Activated CD4-positive, alpha-beta T cell treated with anti-CD3 and anti-CD28 coated beads for 48 hours (primary cell): ENCODE measurements at regions not wholly inside any gene's neighbourhood (a gene's known extent, or its start where the extent isn't known, plus 50 kb on each side); places are given as distances from the start of the nearest gene placed in this dataset.
"Not testable (repeated sequence)": the region's sequence is repeated elsewhere in the genome, so short reads cannot be mapped to it uniquely, and the experiment has no call there.

ENCODE experiments used
- DNase-seq: peaks from one replicate; pipeline ENCODE4 v3.0.0-alpha.2; 2020

- DNase-seq = no peak
These were observed 407.3 kb upstream of the CBLB start for GRCh38 chr3:106276151-106276550.

- DNase-seq = no peak
These were observed 408.2 kb upstream of the CBLB start for GRCh38 chr3:106276755-106277612.

GRCh38 chr3:106277731-106278130, 408.9 kb upstream of the CBLB start:
- DNase-seq = no peak

GRCh38 chr3:106281221-106281620, 412.4 kb upstream of the CBLB start:
- DNase-seq = no peak

- DNase-seq = no peak
These were observed 414.1 kb upstream of the CBLB start for GRCh38 chr3:106282943-106283342.

GRCh38 chr3:106288781-106289180, 420.0 kb upstream of the CBLB start:
- no peak for DNase-seq

- no peak for DNase-seq
These were observed 421.6 kb upstream of the CBLB start for GRCh38 chr3:106290304-106290997.

DNA sequence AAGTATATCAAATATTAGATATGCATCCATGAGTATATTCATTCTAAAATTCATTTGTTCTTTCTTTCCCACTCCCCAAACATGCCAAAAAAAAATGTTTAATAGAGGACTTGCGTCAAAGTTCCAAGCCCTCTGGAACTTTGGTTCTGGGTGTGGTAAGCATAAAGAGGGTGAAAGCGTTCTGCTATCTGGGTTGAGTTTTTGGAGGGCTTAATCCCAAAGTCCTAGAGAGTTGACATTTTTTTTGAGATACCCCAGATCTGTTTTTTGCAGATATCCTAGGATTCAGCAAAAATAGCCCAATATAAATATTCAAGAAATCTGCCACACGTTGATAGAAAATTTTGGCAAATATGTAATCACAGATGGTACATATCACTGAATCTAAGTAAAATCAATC, 424.3 kb upstream of the CBLB start:
- DNase-seq = no peak

DNA sequence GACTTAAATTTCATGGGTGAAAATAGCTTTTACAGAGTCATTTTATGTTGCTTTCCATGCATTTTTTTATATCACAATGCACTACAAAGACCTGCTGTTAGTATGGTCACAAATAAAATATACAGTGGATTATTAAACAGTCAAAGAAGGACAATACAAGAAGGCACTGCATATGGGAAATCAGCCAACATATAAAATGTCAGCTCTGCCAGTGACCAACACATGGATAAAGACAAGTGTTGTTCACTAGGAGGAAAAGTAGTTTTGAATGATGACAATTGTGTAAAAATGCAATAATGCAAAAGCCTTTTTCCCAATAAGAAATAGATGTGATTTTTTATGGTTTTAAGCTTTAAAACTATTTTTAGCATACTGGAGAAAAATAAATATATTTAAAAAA, 425.3 kb upstream of the CBLB start:
- DNase-seq = no peak

DNA sequence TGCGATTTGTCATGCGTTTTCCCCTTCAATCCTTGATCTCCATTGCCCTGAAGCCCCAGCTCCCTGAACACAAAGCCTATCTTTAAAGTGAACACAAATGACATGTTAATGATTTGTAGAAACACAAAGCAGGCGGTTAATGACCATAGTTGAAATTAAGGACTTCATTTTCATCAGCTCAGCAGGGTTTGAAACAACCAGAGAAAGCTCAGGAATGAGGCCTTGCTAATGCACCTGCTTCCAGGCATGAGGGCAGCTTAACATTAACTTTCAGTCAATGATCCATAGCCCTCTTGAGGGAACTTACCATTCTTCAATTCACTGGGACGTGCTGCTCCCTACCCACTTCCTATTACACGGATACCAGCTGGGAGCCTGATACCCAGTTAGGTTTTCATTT, 427.2 kb upstream of the CBLB start:
- DNase-seq = no peak

- peak; percentile 16 for DNase-seq
These were observed 430.7 kb upstream of the CBLB start for GRCh38 chr3:106299300-106300098.

GRCh38 chr3:106302451-106303221, 433.8 kb upstream of the CBLB start:
- peak; percentile 31 for DNase-seq

GRCh38 chr3:106303766-106304165, 435.0 kb upstream of the CBLB start:
- no peak for DNase-seq

- no peak for DNase-seq
These were observed 436.3 kb upstream of the CBLB start for GRCh38 chr3:106305127-106305526.

- no peak for DNase-seq
These were observed 437.1 kb upstream of the CBLB start for GRCh38 chr3:106305882-106306435.

GRCh38 chr3:106309274-106309673, 440.5 kb upstream of the CBLB start:
- no peak for DNase-seq

- peak; percentile 8 for DNase-seq
These were observed 441.0 kb upstream of the CBLB start for GRCh38 chr3:106309798-106310197.

- no peak for DNase-seq
These were observed 448.6 kb upstream of the CBLB start for GRCh38 chr3:106317141-106318055.

DNA sequence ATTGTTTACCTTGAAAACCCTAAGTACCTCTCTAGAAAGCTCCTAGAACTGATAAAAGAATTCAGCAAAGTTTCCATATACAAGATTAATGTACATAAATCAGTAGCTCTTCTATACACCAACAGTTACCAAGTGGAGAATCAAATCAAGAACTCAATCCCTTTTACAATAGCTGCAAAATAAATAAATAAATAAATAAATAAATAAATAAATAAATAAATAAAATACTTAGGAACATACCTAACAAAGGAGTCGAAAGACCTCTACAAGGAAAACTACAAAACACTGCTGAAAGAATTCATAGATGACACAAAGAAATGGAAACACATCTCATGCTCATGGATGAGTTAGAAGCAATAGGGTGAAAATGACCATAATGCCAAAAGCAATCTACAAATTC, 452.6 kb upstream of the CBLB start:
- not testable (repeated sequence) for DNase-seq

GRCh38 chr3:106323586-106323985, 454.8 kb upstream of the CBLB start:
- DNase-seq = no peak
